Sigmoid colon (tissue), 6 donors: ENCODE measurements at regions not wholly inside any gene's neighbourhood (a gene's known extent, or its start where the extent isn't known, plus 50 kb on each side); places are given as distances from the start of the nearest gene placed in this dataset.

Experiments used
- DNase-seq: peaks from one replicate; pipeline ENCODE4 v3.0.0-alpha.2; 2019
- H3K27ac ChIP-seq, 4 donors: fragments of 200-600 bp; sonication (generic); one replicate each; pipeline ENCODE4 v1.5.1; 2016 to 2019; ENCODE audit warnings: mild to moderate bottlenecking in 1 of 4
- H3K27me3 ChIP-seq, 3 donors: fragments of 200-600 bp; sonication (generic); one replicate each; pipeline ENCODE4 v1.5.1; 2019; ENCODE audit warnings: mild to moderate bottlenecking in 1 of 3
- H3K36me3 ChIP-seq, 4 donors: fragments of 200-600 bp; sonication (generic); one replicate each; pipeline ENCODE4 v1.5.1; 2016 to 2019
- H3K4me1 ChIP-seq, 4 donors: fragments of 200-600 bp; sonication (generic); one replicate each; pipeline ENCODE4 v1.5.1; 2017 to 2019
- H3K4me3 ChIP-seq, 4 donors: fragments of 200-600 bp; sonication (generic); one replicate each; pipeline ENCODE4 v1.5.1; 2017 to 2019; ENCODE audit warnings: mild to moderate bottlenecking in 2 of 4, moderate library complexity in 1 of 4
- H3K9me3 ChIP-seq, 4 donors: fragments of 200-600 bp in 3 of 4; sonication (generic) in 3 of 4; one replicate each; pipeline versions ENCODE4 v1.5.1 to v1.6.1; 2013 to 2019
- EP300 ChIP-seq, 4 donors: sonication (generic); formaldehyde crosslinking; IDR thresholded peaks; one replicate each; pipeline ENCODE4 v1.6.1; 2017; ENCODE audit warnings: antibody characterized with exemption in 4 of 4
- POLR2A ChIP-seq, 2 donors: fragments of 450-650 bp; IDR thresholded peaks; one replicate each; pipeline ENCODE4 v1.6.1; 2016; ENCODE audit warnings: antibody characterized with exemption in 2 of 2, mild to moderate bottlenecking in 2 of 2, moderate library complexity in 2 of 2
- POLR2AphosphoS5 ChIP-seq, 4 donors: sonication (generic); formaldehyde crosslinking; IDR thresholded peaks; one replicate each; pipeline ENCODE4 v1.6.1; 2017; ENCODE audit warnings: antibody characterized with exemption in 4 of 4
- WGBS, 2 donors: extraction: QIAGEN DNeasy Blood & Tissue Kit; methylation state at CpG; one replicate each; pipeline ENCODE4 v1.1.7; 2013; 5-methylcytosine and 5-hydroxymethylcytosine counted together
- intact Hi-C: fragments of 100-400 bp; cut with DNase I; formaldehyde crosslinking; loops from one replicate; pipeline ENCODE4 v1.15.1; 2023
- TF ChIP-seq, protein P1 (sequence below), 4 experiments: fragments of 450-650 bp in 3 of 4; fragments of 200-600 bp in 1 of 4; IDR thresholded peaks; one replicate each; pipeline ENCODE4 v1.5.1; 2016 to 2019; ENCODE audit warnings: antibody characterized with exemption in 4 of 4, mild to moderate bottlenecking in 3 of 4, moderate library complexity in 2 of 4
- donor health status: healthy with polysubstance abuse.
- donor health status: healthy.

DNA sequence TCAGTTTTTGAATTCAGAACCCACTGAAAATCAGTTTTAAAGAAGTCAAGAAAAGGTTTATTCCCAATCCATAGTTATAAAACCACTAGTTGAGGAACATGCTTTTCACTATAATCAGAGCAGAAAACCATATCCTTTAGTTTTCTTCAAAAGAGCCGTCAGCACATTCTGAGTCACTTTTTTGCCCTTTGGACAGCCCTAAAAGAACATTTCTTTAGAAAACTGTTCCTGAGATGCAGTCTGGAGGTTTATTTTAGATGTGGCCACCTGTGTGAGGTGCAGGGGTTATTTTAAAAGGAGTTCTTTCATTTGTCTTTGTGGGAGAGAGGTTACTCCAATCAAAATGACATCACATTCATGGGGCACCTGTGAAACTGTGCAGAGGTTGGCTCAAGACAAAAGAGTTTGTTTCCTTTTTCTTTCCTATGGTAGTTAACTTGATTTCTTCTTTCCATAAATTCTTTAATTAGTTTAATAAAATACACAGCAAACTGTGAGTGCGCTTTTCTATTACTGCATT lies 221.6 kb upstream of the RPS23 start:
- Histone ChIP-seq H3K4me1 (no peaks in the 10 kb centered on the region), H3K27me3 (no peaks in the 10 kb centered on the region), H3K27ac (no peak overlapping the region), H3K9me3 (no peaks in the 10 kb centered on the region), H3K36me3 (no peaks in the 10 kb centered on the region), H3K4me3 (no peak overlapping the region)
- intact Hi-C loops, result no loop called here
- no peak for TF ChIP-seq POLR2AphosphoS5 (IDR thresholded peaks at IDR 0.05)
- no peak for TF ChIP-seq POLR2A (IDR thresholded peaks at IDR 0.05)
- 20 to 64% methylated on average over 2 of the region's 2 CpGs for WGBS, 2 donors
- DNase-seq, result no peak

DNA sequence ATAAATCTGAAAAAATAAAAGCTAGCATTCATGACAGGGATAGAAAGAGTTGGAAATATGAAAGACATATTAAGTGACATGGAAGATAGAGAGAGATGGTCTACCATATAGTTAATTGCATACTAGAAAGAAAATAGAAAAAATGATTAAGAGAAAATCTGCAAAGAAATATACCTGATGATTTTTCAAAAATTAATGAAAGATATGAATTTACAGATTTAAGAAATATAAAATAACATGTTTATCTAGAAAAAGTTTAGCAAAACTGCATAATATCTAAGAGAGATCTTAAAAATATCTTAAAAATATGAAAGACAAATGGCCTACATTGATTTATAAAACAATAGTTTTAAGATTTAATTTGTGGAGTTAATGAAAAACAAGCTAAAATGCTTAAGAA lies 219.1 kb upstream of the RPS23 start:
- no peaks in the 10 kb centered on the region for H3K9me3 ChIP-seq
- TF ChIP-seq POLR2A (IDR thresholded peaks at IDR 0.05) (no peak), EP300 (IDR thresholded peaks at IDR 0.05) (no peak), POLR2AphosphoS5 (IDR thresholded peaks at IDR 0.05) (no peak)
- TF ChIP-seq, protein P1, sequence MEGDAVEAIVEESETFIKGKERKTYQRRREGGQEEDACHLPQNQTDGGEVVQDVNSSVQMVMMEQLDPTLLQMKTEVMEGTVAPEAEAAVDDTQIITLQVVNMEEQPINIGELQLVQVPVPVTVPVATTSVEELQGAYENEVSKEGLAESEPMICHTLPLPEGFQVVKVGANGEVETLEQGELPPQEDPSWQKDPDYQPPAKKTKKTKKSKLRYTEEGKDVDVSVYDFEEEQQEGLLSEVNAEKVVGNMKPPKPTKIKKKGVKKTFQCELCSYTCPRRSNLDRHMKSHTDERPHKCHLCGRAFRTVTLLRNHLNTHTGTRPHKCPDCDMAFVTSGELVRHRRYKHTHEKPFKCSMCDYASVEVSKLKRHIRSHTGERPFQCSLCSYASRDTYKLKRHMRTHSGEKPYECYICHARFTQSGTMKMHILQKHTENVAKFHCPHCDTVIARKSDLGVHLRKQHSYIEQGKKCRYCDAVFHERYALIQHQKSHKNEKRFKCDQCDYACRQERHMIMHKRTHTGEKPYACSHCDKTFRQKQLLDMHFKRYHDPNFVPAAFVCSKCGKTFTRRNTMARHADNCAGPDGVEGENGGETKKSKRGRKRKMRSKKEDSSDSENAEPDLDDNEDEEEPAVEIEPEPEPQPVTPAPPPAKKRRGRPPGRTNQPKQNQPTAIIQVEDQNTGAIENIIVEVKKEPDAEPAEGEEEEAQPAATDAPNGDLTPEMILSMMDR (IDR thresholded peaks at IDR 0.05), result no peak
- no peaks in the 10 kb centered on the region for H3K36me3 ChIP-seq
- H3K27me3 ChIP-seq, result no peaks in the 10 kb centered on the region
- DNase-seq, result no peak
- no peaks in the 10 kb centered on the region for H3K4me1 ChIP-seq
- intact Hi-C loops, result no loop called here
- H3K27ac ChIP-seq, result no peak overlapping the region
- no peak overlapping the region for H3K4me3 ChIP-seq

DNA sequence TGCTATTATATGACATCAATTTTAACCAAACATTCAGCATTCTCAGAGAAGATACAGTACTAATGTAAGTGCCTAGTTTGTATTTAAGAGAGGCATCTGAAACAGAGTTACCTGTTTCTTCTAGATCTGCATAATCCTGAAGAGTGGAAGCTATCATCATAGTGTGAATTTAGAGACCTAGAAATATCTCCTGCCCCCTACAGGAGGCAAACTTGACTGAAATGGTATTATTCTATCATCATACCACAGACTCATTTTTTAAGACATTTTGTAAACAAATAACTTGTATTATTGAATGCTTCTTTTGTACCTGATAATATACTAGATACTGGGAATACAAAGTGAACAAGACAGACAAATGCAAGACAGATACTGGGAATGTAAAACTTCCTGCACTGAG lies 216.8 kb upstream of the RPS23 start:
- intact Hi-C loops, result no loop called here
- no peaks in the 10 kb centered on the region for H3K9me3 ChIP-seq
- DNase-seq, result no peak

DNA sequence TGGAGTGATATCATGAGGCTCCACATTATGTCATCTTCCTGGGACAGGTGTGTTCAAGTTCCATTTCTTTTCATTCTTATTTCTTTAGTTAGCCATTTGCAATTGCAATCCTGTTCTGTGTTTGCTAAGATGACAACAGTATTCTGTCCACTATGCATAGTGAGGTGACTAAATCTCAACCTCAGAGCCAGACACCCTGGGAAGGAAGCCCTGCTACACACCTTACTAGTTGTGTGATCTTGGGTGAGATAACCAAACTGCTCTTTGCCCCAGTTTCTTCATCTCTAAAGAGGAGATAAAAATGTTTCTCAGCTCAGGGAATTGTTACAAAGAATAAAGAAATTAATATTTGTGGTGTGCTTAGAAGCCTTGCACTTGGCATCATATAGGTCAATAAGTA lies 215.1 kb upstream of the RPS23 start:
- intact Hi-C loops, result no loop called here
- Histone ChIP-seq H3K4me1 (no peaks in the 10 kb centered on the region), H3K27me3 (no peaks in the 10 kb centered on the region), H3K27ac (no peak overlapping the region), H3K9me3 (no peaks in the 10 kb centered on the region), H3K36me3 (no peaks in the 10 kb centered on the region), H3K4me3 (no peak overlapping the region)
- DNase-seq, result no peak
- TF ChIP-seq EP300 (IDR thresholded peaks at IDR 0.05) (no peak), POLR2AphosphoS5 (IDR thresholded peaks at IDR 0.05) (no peak), POLR2A (IDR thresholded peaks at IDR 0.05) (no peak)
- TF ChIP-seq, protein P1 (IDR thresholded peaks at IDR 0.05), result no peak

More for the DNA sequence above, 216.8 kb upstream of the RPS23 start:
- TF ChIP-seq POLR2A (IDR thresholded peaks at IDR 0.05), result no peak
- TF ChIP-seq, protein P1 (IDR thresholded peaks at IDR 0.05), result no peak
- no peak for TF ChIP-seq EP300 (IDR thresholded peaks at IDR 0.05)
- no peak for TF ChIP-seq POLR2AphosphoS5 (IDR thresholded peaks at IDR 0.05)
- no peaks in the 10 kb centered on the region for H3K27me3 ChIP-seq
- no peaks in the 10 kb centered on the region for H3K4me1 ChIP-seq
- H3K36me3 ChIP-seq, result no peaks in the 10 kb centered on the region
- no peak overlapping the region for H3K4me3 ChIP-seq
- no peak overlapping the region for H3K27ac ChIP-seq

DNA sequence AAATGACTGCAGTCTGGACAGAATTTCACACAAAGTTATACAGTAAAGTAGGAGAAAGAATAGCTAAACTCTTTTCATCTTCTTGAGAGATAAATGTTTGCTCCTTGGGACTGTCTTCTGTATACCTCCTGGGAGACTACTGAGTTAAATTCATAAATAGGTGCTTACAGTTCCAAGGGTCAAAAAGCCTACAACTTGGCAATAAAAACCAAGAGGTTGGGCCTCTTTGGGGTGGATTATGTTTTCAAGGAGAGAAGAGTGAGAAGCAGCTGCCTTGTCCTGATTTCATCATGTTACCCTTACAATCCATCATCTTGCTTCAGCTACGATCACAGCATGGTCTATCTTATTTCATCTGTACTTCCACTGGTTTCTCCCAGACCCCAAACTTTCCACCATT lies 213.2 kb upstream of the RPS23 start:
- no peaks in the 10 kb centered on the region for H3K27me3 ChIP-seq
- DNase-seq, result no peak
- no peaks in the 10 kb centered on the region for H3K4me1 ChIP-seq
- H3K36me3 ChIP-seq, result no peaks in the 10 kb centered on the region
- intact Hi-C loops, result no loop called here
- WGBS, 2 donors, result 32 to 67% methylated on average over 1 of the region's 1 CpG
- TF ChIP-seq EP300 (IDR thresholded peaks at IDR 0.05), result no peak
- no peak for TF ChIP-seq POLR2AphosphoS5 (IDR thresholded peaks at IDR 0.05)
- TF ChIP-seq, protein P1 (IDR thresholded peaks at IDR 0.05), result no peak
- TF ChIP-seq POLR2A (IDR thresholded peaks at IDR 0.05), result no peak
- no peak overlapping the region for H3K4me3 ChIP-seq
- no peaks in the 10 kb centered on the region for H3K9me3 ChIP-seq
- H3K27ac ChIP-seq, result no peak overlapping the region
